HG03066 (cell line): ENCODE measurements at regions not wholly inside any gene's neighbourhood (a gene's known extent, or its start where the extent isn't known, plus 50 kb on each side); places are given as distances from the start of the nearest gene placed in this dataset.
"Not testable (repeated sequence)": the region's sequence is repeated elsewhere in the genome, so short reads cannot be mapped to it uniquely, and the experiment has no call there.

Source experiments
- ATAC-seq: cut with Tn5 transposase; IDR thresholded peaks from one replicate; pipeline ENCODE4 v1.9.1; 2021; ENCODE audit warnings: low read depth; ENCODE audit not compliant: unreplicated experiment

- ATAC-seq, result no peak
These were observed 275.2 kb downstream of the MSX2 start for GRCh38 chr5:174999581-174999980.

GRCh38 chr5:174998131-174998730 lies 273.8 kb downstream of the MSX2 start:
- no peak for ATAC-seq

GRCh38 chr5:174997688-174998087 lies 273.3 kb downstream of the MSX2 start:
- ATAC-seq, result no peak

- no peak for ATAC-seq
These were observed 272.6 kb downstream of the MSX2 start for GRCh38 chr5:174996941-174997340.

GRCh38 chr5:174995827-174996226 lies 271.4 kb downstream of the MSX2 start:
- no peak for ATAC-seq

- no peak for ATAC-seq
These were observed 267.5 kb downstream of the MSX2 start for GRCh38 chr5:174991847-174992246.

- ATAC-seq, result no peak
These were observed 266.5 kb downstream of the MSX2 start for GRCh38 chr5:174990909-174991308.

GRCh38 chr5:174987443-174988012 lies 263.1 kb downstream of the MSX2 start:
- ATAC-seq, result no peak

- ATAC-seq, result no peak
These were observed 260.5 kb downstream of the MSX2 start for GRCh38 chr5:174984863-174985262.

- no peak for ATAC-seq
These were observed 258.1 kb downstream of the MSX2 start for GRCh38 chr5:174982485-174982884.

GRCh38 chr5:174981416-174981815 lies 257.0 kb downstream of the MSX2 start:
- no peak for ATAC-seq

GRCh38 chr5:174980952-174981351 lies 256.6 kb downstream of the MSX2 start:
- no peak for ATAC-seq

GRCh38 chr5:174972291-174972690 lies 247.9 kb downstream of the MSX2 start:
- no peak for ATAC-seq

- ATAC-seq, result no peak
These were observed 246.8 kb downstream of the MSX2 start for GRCh38 chr5:174971210-174971609.

- ATAC-seq, result no peak
These were observed 246.1 kb downstream of the MSX2 start for GRCh38 chr5:174970502-174970901.

- ATAC-seq, result no peak
These were observed 229.5 kb downstream of the MSX2 start for GRCh38 chr5:174953871-174954270.

- ATAC-seq, result peak; percentile 88
These were observed 226.9 kb downstream of the MSX2 start for GRCh38 chr5:174951151-174951780.

- no peak for ATAC-seq
These were observed 223.2 kb downstream of the MSX2 start for GRCh38 chr5:174947548-174947947.

- ATAC-seq, result no peak
These were observed 221.5 kb downstream of the MSX2 start for GRCh38 chr5:174945853-174946252.

- no peak for ATAC-seq
These were observed 219.4 kb downstream of the MSX2 start for GRCh38 chr5:174943785-174944184.

GRCh38 chr5:174943002-174943401 lies 218.6 kb downstream of the MSX2 start:
- not testable (repeated sequence) for ATAC-seq
